K562 (cell line): ENCODE measurements at regions not wholly inside any gene's neighbourhood (a gene's known extent, or its start where the extent isn't known, plus 50 kb on each side); places are given as distances from the start of the nearest gene placed in this dataset.

Experiments
- ATAC-seq: fragments of 200-7000 bp; cut with Tn5 transposase; 3 replicates; pipeline ENCODE4 v1.9.1; 2020; ENCODE audit warnings: moderate library complexity
- BruUV-seq: library from RNA; stranded (reverse); fragments of 400-500 nt; replicated peaks from 2 replicates; lab custom pipeline; 2021; lab: Mats Ljungman, UMichigan
- CTCF ChIA-PET: fragments of 300-600 bp; formaldehyde crosslinking; extraction: SDS; loops from one replicate; lab custom pipeline; 2021; ENCODE audit warnings: low intra/inter-chr PET ratio; lab: Yijun Ruan, JAX
- POLR2A ChIA-PET: fragments of 300-600, 350-650 bp; sonication (Branson Sonifier 250); formaldehyde crosslinking; extraction: SDS; loops from one replicate; lab custom pipeline; 2021; ENCODE audit warnings: antibody characterized with exemption, inconsistent platforms; lab: Yijun Ruan, JAX
- DNase-seq, 4 experiments: peaks; one replicate each; pipeline versions ENCODE4 v3.0.0 to v3.0.0-alpha.2; 2011 to 2018; ENCODE audit warnings: low spot score in 3 of 4, mixed read lengths in 3 of 4; ENCODE audit errors: extremely low read depth in 1 of 4
- FAIRE-seq: peaks from 2 replicates; lab custom pipeline; 2011; peaks lifted over from hg19 to GRCh38; lab: Jason Lieb, UNC
- H2AFZ ChIP-seq: 2 replicates; pipeline ENCODE4 v1.6.0; 2011; ENCODE audit warnings: low read depth, low read length, control low read depth, inconsistent platforms
- H3K27ac ChIP-seq: fragments of 200-600 bp; 3 replicates; pipeline ENCODE4 v1.8.0; 2011; ENCODE audit warnings: low read depth, mild to moderate bottlenecking, control low read depth, inconsistent platforms, low read length, moderate library complexity, mixed read lengths; ENCODE audit errors: extremely low read depth
- H3K27me3 ChIP-seq, 2 experiments: fragments of 300-600 bp in 1 of 2; 2 replicates in 1 of 2; 3 replicates in 1 of 2; pipeline versions ENCODE4 v1.6.0 to v1.8.0; 2011; ENCODE audit warnings: inconsistent platforms in 2 of 2, low read length in 2 of 2, mild to moderate bottlenecking in 1 of 2, mixed read lengths in 1 of 2, moderate library complexity in 1 of 2; ENCODE audit not compliant: control insufficient read depth in 2 of 2, insufficient read depth in 2 of 2
- H3K36me3 ChIP-seq: fragments of 300-600 bp; 3 replicates; pipeline ENCODE4 v1.8.0; 2011; ENCODE audit warnings: mild to moderate bottlenecking, low read length, inconsistent platforms; ENCODE audit not compliant: control insufficient read depth, insufficient read depth
- H3K4me1 ChIP-seq, 2 experiments: fragments of 200-600 bp in 1 of 2; replicated peaks in 1 of 2; 2 replicates in 1 of 2; 3 replicates in 1 of 2; pipeline versions ENCODE4 v1.5.1 to v1.8.0; 2011; ENCODE audit warnings: inconsistent platforms in 2 of 2, low read length in 2 of 2, mild to moderate bottlenecking in 1 of 2, mixed read lengths in 1 of 2, moderate library complexity in 1 of 2; ENCODE audit not compliant: control insufficient read depth in 2 of 2, insufficient read depth in 2 of 2
- H3K4me2 ChIP-seq: 2 replicates; pipeline ENCODE4 v1.6.1; 2011; ENCODE audit warnings: low read length, control low read depth, inconsistent platforms, mixed read lengths; ENCODE audit not compliant: insufficient read depth
- H3K4me3 ChIP-seq: fragments of 200-600 bp; sonication (generic), shearing (Covaris generic); 2 replicates; pipeline ENCODE4 v1.5.1; 2016; ENCODE audit warnings: control low read depth, inconsistent platforms
- H3K79me2 ChIP-seq: fragments of 200-600 bp; 3 replicates; pipeline ENCODE4 v1.8.0; 2011; ENCODE audit warnings: low read length, inconsistent platforms; ENCODE audit not compliant: control insufficient read depth, insufficient read depth
- H3K9ac ChIP-seq, 2 experiments: 2 replicates each; pipeline versions ENCODE4 v1.6.0 to v1.6.1; 2011; ENCODE audit warnings: low read depth in 2 of 2, low read length in 2 of 2, control low read depth in 1 of 2, inconsistent platforms in 1 of 2, mild to moderate bottlenecking in 1 of 2, mixed read lengths in 1 of 2; ENCODE audit not compliant: insufficient read depth in 1 of 2
- H3K9me1 ChIP-seq: one replicate; pipeline ENCODE4 v1.6.0; 2011; ENCODE audit warnings: inconsistent platforms, mild to moderate bottlenecking, low read length, moderate library complexity; ENCODE audit not compliant: control insufficient read depth, insufficient read depth
- H3K9me3 ChIP-seq: replicated peaks from 2 replicates; pipeline ENCODE4 v1.5.1; 2011; ENCODE audit warnings: low read depth, low read length, inconsistent platforms; ENCODE audit not compliant: control insufficient read depth, insufficient read depth
- H4K20me1 ChIP-seq: replicated peaks from 2 replicates; pipeline ENCODE4 v1.6.1; 2011; ENCODE audit warnings: low read length, inconsistent platforms, mixed read lengths; ENCODE audit not compliant: control insufficient read depth, insufficient read depth
- BRD9 ChIP-seq: fragments of 450-650 bp; IDR thresholded peaks from 2 replicates; pipeline ENCODE4 v1.6.1; 2018; ENCODE audit warnings: low read depth; ENCODE audit not compliant: partially characterized antibody
- ELF4 ChIP-seq: fragments of 450-650 bp; formaldehyde crosslinking; IDR thresholded peaks from 2 replicates; pipeline ENCODE4 v1.4.0; 2022; ENCODE audit warnings: missing genetic modification characterization
- ETV1 ChIP-seq: fragments of 450-650 bp; conservative IDR thresholded peaks from 2 replicates; pipeline ENCODE4 v1.6.1; 2016; ENCODE audit warnings: missing genetic modification characterization, control low read depth, low read depth, missing compliant biosample characterization
- FOXJ3 ChIP-seq: sonication (generic); formaldehyde crosslinking; IDR thresholded peaks from 2 replicates; pipeline ENCODE4 v1.4.0; 2020; ENCODE audit warnings: mild to moderate bottlenecking, missing genetic modification reagents
- GTF2E2 ChIP-seq: fragments of 200-800 bp; sonication (Bioruptor generic); IDR thresholded peaks from 2 replicates; pipeline ENCODE4 v1.6.1; 2016; ENCODE audit warnings: missing genetic modification characterization, missing compliant biosample characterization
- HMG20B ChIP-seq: fragments of 250-450 bp; sonication (Bioruptor Pico); IDR thresholded peaks from 2 replicates; pipeline ENCODE4 v1.5.0; 2021; ENCODE audit warnings: mild to moderate bottlenecking
- HOMEZ ChIP-seq: fragments of 250-450 bp; sonication (Bioruptor Pico); IDR thresholded peaks from 2 replicates; pipeline ENCODE4 v1.4.0; 2020; ENCODE audit warnings: mild to moderate bottlenecking, moderate library complexity
- MED1 ChIP-seq: sonication (generic); formaldehyde crosslinking; IDR thresholded peaks from 2 replicates; pipeline ENCODE4 v1.8.1; 2023; ENCODE audit warnings: missing genetic modification reagents, borderline replicate concordance
- NCOA1 ChIP-seq: fragments of 450-650 bp; IDR thresholded peaks from 2 replicates; pipeline ENCODE4 v1.6.1; 2016; ENCODE audit warnings: low read depth
- NFATC3 ChIP-seq: fragments of 450-650 bp; IDR thresholded peaks from 2 replicates; pipeline ENCODE4 v1.6.1; 2017; ENCODE audit warnings: mild to moderate bottlenecking
- RUNX1 ChIP-seq: sonication (generic); IDR thresholded peaks from 2 replicates; pipeline ENCODE4 v1.6.1; 2016; ENCODE audit warnings: antibody characterized with exemption, low read depth
- SRSF3 ChIP-seq: fragments of 200-400 bp; formaldehyde crosslinking; IDR thresholded peaks from 2 replicates; pipeline ENCODE4 v1.6.1; 2016; ENCODE audit warnings: mild to moderate bottlenecking, low read length, moderate library complexity; ENCODE audit not compliant: insufficient read depth
- ZNF766 ChIP-seq: fragments of 200-800 bp; sonication (Bioruptor generic); conservative IDR thresholded peaks from 2 replicates; pipeline ENCODE4 v1.6.1; 2016; ENCODE audit warnings: missing genetic modification characterization, missing compliant biosample characterization
- WGBS: fragments of 100-300 bp; shearing (Covaris generic); methylation state at CpG from one replicate; pipeline ENCODE4 v1.1.6; 2016; ENCODE audit warnings: low coverage, mixed read lengths; ENCODE audit not compliant: insufficient coverage; ENCODE audit errors: missing lambda C conversion rate; 5-methylcytosine and 5-hydroxymethylcytosine counted together
- in situ Hi-C: fragments of 300-500 bp; cut with MboI; formaldehyde crosslinking; loops from 4 replicates; pipeline ENCODE4 v1.15.0; 2018; ENCODE audit warnings: inconsistent platforms, mixed read lengths
- intact Hi-C: fragments of 100-400 bp; cut with micrococcal nuclease; formaldehyde crosslinking; loops from 2 replicates; pipeline ENCODE4 v1.14.2; 2022
- TF ChIP-seq, protein P1 (sequence below): fragments of 250-450 bp; sonication (Bioruptor Pico); IDR thresholded peaks from 2 replicates; pipeline ENCODE4 v1.6.1; 2021; ENCODE audit warnings: mild to moderate bottlenecking
- TF ChIP-seq, protein P2 (sequence below): sonication (generic); formaldehyde crosslinking; IDR thresholded peaks from 2 replicates; pipeline ENCODE4 v1.8.0; 2022; ENCODE audit warnings: missing genetic modification reagents, mild to moderate bottlenecking, borderline replicate concordance

GRCh38 chr5:111595425-111595824 is 83.1 kb upstream of the STARD4 start:
- H3K9me3 ChIP-seq = no peaks in the 10 kb centered on the region
- ChIA-PET CTCF (no interaction called here), POLR2A (no interaction called here)
- H3K27me3 ChIP-seq = no peaks in the 10 kb centered on the region
- no TSS peak for BruUV-seq
- 6% methylated on average over 4 of the region's 4 CpGs for WGBS
- ATAC-seq (no peak), FAIRE-seq (no peak), DNase-seq (no peak)
- H3K36me3 ChIP-seq = no peaks in the 10 kb centered on the region
- in situ Hi-C loops (no loop called here), intact Hi-C loops (no loop called here)
- H3K9ac ChIP-seq = no peak overlapping the region
- TF ChIP-seq NFATC3 (no peak), BRD9 (no peak), NCOA1 (no peak), HOMEZ (CRISPR knock-in tag) (no peak), ELF4 (CRISPR knock-in tag) (no peak)
- H3K9me1 ChIP-seq = no peaks in the 10 kb centered on the region
- H2AFZ ChIP-seq = no peak overlapping the region
- no peak overlapping the region for H3K4me3 ChIP-seq
- no peak overlapping the region for H3K4me2 ChIP-seq
- no peaks in the 10 kb centered on the region for H4K20me1 ChIP-seq
- no peak overlapping the region for H3K27ac ChIP-seq
- H3K4me1 ChIP-seq = no peaks in the 10 kb centered on the region
- H3K79me2 ChIP-seq = no peaks in the 10 kb centered on the region

GRCh38 chr5:111589316-111589715 is 77.0 kb upstream of the STARD4 start:
- Histone ChIP-seq H3K4me2 (no peak overlapping the region), H4K20me1 (no peaks in the 10 kb centered on the region), H3K9me1 (no peaks in the 10 kb centered on the region), H3K9ac (no peak overlapping the region), H3K27me3 (no peaks in the 10 kb centered on the region), H3K9me3 (no peaks in the 10 kb centered on the region), H3K4me3 (no peak overlapping the region), H3K27ac (no peak overlapping the region), H3K36me3 (no peaks in the 10 kb centered on the region), H3K4me1 (no peaks in the 10 kb centered on the region), H3K79me2 (no peaks in the 10 kb centered on the region), H2AFZ (no peak overlapping the region)
- ChIA-PET POLR2A (no interaction called here), CTCF (no interaction called here)
- TF ChIP-seq GTF2E2 (tag) = no peak
- no peak for TF ChIP-seq HMG20B (CRISPR knock-in tag)
- no peak for TF ChIP-seq RUNX1
- TF ChIP-seq, protein P1, sequence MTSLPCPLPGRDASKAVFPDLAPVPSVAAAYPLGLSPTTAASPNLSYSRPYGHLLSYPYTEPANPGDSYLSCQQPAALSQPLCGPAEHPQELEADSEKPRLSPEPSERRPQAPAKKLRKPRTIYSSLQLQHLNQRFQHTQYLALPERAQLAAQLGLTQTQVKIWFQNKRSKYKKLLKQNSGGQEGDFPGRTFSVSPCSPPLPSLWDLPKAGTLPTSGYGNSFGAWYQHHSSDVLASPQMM (CRISPR knock-in tag) = no peak
- no peak for TF ChIP-seq SRSF3
- TF ChIP-seq, protein P2, sequence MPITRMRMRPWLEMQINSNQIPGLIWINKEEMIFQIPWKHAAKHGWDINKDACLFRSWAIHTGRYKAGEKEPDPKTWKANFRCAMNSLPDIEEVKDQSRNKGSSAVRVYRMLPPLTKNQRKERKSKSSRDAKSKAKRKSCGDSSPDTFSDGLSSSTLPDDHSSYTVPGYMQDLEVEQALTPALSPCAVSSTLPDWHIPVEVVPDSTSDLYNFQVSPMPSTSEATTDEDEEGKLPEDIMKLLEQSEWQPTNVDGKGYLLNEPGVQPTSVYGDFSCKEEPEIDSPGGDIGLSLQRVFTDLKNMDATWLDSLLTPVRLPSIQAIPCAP (CRISPR knock-in tag) = no peak
- no peak for TF ChIP-seq FOXJ3
- no peak for TF ChIP-seq MED1
- no peak for TF ChIP-seq ETV1 (tag)
- TF ChIP-seq ZNF766 (CRISPR knock-in tag) = no peak
- intact Hi-C loops = no loop called here
- DNase-seq (no peak), ATAC-seq (no peak), FAIRE-seq (no peak)
- in situ Hi-C loops = no loop called here
- 0% methylated on average over 1 of the region's 1 CpG for WGBS
- BruUV-seq = no TSS peak
